Ascending aorta (tissue), 2 donors: ENCODE measurements at regions not wholly inside any gene's neighbourhood (a gene's known extent, or its start where the extent isn't known, plus 50 kb on each side); places are given as distances from the start of the nearest gene placed in this dataset.
"Not testable (repeated sequence)": the region's sequence is repeated elsewhere in the genome, so short reads cannot be mapped to it uniquely, and the experiment has no call there.

ENCODE experiments used
- DNase-seq, 2 donors: peaks; one replicate each; pipeline ENCODE4 v3.0.0-alpha.2; 2019; ENCODE audit warnings: low spot score in 2 of 2
- H3K27ac ChIP-seq, 2 donors: fragments of 200-600 bp; sonication (generic); one replicate each; pipeline ENCODE4 v1.5.1; 2016 to 2017; ENCODE audit warnings: mild to moderate bottlenecking in 1 of 2
- H3K27me3 ChIP-seq: fragments of 200-600 bp; sonication (generic); one replicate; pipeline ENCODE4 v1.5.1; 2017
- H3K36me3 ChIP-seq, 2 donors: fragments of 200-600 bp; sonication (generic); one replicate each; pipeline ENCODE4 v1.5.1; 2016
- H3K4me1 ChIP-seq, 2 donors: fragments of 200-600 bp; sonication (generic); one replicate each; pipeline ENCODE4 v1.5.1; 2016 to 2017; ENCODE audit warnings: mild to moderate bottlenecking in 1 of 2
- H3K4me3 ChIP-seq, 2 donors: fragments of 200-600 bp; sonication (generic); one replicate each; pipeline ENCODE4 v1.5.1; 2016 to 2017; ENCODE audit warnings: mild to moderate bottlenecking in 1 of 2
- H3K9me3 ChIP-seq, 2 donors: fragments of 200-600 bp; sonication (generic); one replicate each; pipeline ENCODE4 v1.5.1; 2016
- intact Hi-C: fragments of 100-400 bp; cut with DNase I; formaldehyde crosslinking; loops from one replicate; pipeline ENCODE4 v1.15.1; 2023
- TF ChIP-seq, protein P1 (sequence below), 3 experiments: fragments of 200-600 bp in 2 of 3; fragments of 450-650 bp in 1 of 3; sonication (generic) in 2 of 3; IDR thresholded peaks; one replicate each; pipeline ENCODE4 v1.5.1; 2016 to 2019; ENCODE audit warnings: antibody characterized with exemption in 3 of 3, mild to moderate bottlenecking in 1 of 3, moderate library complexity in 1 of 3

- TF ChIP-seq, protein P1, sequence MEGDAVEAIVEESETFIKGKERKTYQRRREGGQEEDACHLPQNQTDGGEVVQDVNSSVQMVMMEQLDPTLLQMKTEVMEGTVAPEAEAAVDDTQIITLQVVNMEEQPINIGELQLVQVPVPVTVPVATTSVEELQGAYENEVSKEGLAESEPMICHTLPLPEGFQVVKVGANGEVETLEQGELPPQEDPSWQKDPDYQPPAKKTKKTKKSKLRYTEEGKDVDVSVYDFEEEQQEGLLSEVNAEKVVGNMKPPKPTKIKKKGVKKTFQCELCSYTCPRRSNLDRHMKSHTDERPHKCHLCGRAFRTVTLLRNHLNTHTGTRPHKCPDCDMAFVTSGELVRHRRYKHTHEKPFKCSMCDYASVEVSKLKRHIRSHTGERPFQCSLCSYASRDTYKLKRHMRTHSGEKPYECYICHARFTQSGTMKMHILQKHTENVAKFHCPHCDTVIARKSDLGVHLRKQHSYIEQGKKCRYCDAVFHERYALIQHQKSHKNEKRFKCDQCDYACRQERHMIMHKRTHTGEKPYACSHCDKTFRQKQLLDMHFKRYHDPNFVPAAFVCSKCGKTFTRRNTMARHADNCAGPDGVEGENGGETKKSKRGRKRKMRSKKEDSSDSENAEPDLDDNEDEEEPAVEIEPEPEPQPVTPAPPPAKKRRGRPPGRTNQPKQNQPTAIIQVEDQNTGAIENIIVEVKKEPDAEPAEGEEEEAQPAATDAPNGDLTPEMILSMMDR (IDR thresholded peaks at IDR 0.05), result no peak
- no peak overlapping the region for H3K4me3 ChIP-seq
- H3K4me1 ChIP-seq, result peaks cover 0 to 5% of the 10 kb centered on the region in 2 donors
- no peaks in the 10 kb centered on the region for H3K36me3 ChIP-seq
- H3K27me3 ChIP-seq, result no peaks in the 10 kb centered on the region
- H3K27ac ChIP-seq, result no peak overlapping the region
- intact Hi-C loops, result no loop called here
- DNase-seq, result no peak
- no peaks in the 10 kb centered on the region for H3K9me3 ChIP-seq
Observed at GRCh38 chr21:35796844-35797243, 263.5 kb downstream of the SETD4 start.

GRCh38 chr21:35794527-35794926 lies 265.8 kb downstream of the SETD4 start:
- H3K36me3 ChIP-seq, H3K27me3 ChIP-seq, H3K4me1 ChIP-seq, H3K27ac ChIP-seq, DNase-seq, H3K4me3 ChIP-seq, intact Hi-C loops, H3K9me3 ChIP-seq: not testable (repeated sequence)

DNA sequence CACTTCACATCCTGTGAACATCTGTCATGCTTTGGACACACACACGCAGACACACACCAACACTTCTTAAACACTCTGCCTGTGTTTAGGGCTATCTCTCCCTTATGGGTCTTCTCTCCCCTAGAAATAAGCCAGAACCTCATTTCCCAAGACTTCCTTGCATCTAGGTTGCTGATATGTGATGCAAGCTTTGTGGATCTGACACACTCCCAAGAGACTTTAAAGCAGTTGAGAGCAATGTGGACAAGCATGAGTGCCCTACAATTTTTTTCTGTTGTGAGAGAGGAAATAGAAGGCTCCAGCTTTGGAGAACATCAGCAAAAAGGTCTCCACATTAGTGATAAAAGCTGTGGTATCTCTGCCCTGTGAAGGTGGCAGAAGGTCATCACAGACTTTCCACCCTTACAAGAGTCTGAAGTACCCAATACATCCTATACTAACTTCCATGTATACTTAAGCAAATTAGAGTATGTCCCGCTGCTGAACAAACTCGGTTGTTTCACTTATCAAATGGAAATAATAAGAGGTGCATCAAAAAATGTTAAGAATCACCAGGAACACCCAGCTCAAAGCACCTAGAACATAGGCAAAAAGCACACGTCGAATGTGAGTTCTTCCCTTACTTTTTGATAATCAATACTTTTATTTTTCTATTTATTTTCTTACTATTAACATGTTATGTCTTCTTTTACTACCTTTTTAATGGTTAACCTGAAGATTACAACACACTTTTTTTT lies 267.6 kb downstream of the SETD4 start:
- TF ChIP-seq, protein P1 (IDR thresholded peaks at IDR 0.05), result no peak
- intact Hi-C loops, result no loop called here
- H3K27ac ChIP-seq, result no peak overlapping the region
- H3K27me3 ChIP-seq, result no peaks in the 10 kb centered on the region
- H3K36me3 ChIP-seq, result no peaks in the 10 kb centered on the region
- no peak for DNase-seq
- no peak overlapping the region for H3K4me3 ChIP-seq
- no peaks in the 10 kb centered on the region for H3K4me1 ChIP-seq
- no peaks in the 10 kb centered on the region for H3K9me3 ChIP-seq

- TF ChIP-seq, protein P1 (IDR thresholded peaks at IDR 0.05), result no peak
- DNase-seq, result no peak
- Histone ChIP-seq H3K36me3 (no peaks in the 10 kb centered on the region), H3K4me3 (no peak overlapping the region), H3K27me3 (no peaks in the 10 kb centered on the region), H3K27ac (no peak overlapping the region), H3K9me3 (no peaks in the 10 kb centered on the region), H3K4me1 (no peaks in the 10 kb centered on the region)
- intact Hi-C loops, result no loop called here
Observed at GRCh38 chr21:35791541-35792325, 268.6 kb downstream of the SETD4 start.

DNA sequence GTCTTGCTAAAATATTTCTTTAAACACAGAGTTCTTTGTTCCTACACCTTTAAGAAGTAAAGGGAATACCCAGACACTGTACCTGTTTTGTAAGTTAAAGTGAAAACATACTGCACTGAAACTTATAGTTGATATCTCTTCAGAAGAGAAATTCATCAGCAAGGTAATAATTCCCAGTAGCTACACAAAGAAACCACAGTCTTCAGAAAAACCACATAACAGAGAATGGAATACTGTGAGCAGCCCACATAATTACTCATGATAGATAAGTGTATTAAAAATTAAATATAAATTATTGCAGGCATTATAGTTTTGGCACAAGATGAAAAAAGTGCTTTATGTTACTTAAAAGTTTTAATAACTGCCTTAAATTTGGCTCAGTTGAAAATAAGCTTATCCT lies 276.6 kb downstream of the SETD4 start:
- intact Hi-C loops, result no loop called here
- no peaks in the 10 kb centered on the region for H3K27me3 ChIP-seq

DNA sequence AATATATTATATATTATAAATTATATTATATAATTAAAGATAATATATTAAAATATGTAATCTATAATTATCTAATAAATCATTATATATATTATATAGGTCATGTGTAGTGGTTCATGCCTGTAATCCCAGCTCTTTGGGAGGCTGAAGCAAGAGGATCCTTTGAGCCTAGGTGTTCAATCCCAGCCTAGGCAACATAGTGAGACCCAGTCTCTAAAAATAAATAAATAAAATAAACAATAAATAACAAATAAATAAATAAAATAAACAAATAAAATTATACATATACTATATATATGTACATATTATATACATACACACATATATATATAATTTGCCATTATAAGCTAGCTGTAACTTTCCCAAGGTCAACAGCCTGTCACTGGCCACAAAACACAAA lies 277.7 kb downstream of the SETD4 start:
- no peaks in the 10 kb centered on the region for H3K36me3 ChIP-seq
- H3K9me3 ChIP-seq, result no peaks in the 10 kb centered on the region
- DNase-seq, result no peak
- H3K27ac ChIP-seq, result no peak overlapping the region
- H3K27me3 ChIP-seq, result no peaks in the 10 kb centered on the region
- intact Hi-C loops, result no loop called here
- TF ChIP-seq, protein P1 (IDR thresholded peaks at IDR 0.05), result no peak
- no peak overlapping the region for H3K4me3 ChIP-seq
- peaks cover 0 to 7% of the 10 kb centered on the region in 2 donors for H3K4me1 ChIP-seq

More for the DNA sequence above, 276.6 kb downstream of the SETD4 start:
- no peak for DNase-seq
- TF ChIP-seq, protein P1 (IDR thresholded peaks at IDR 0.05), result no peak
- H3K9me3 ChIP-seq, result no peaks in the 10 kb centered on the region
- no peak overlapping the region for H3K27ac ChIP-seq
- H3K36me3 ChIP-seq, result no peaks in the 10 kb centered on the region
- no peak overlapping the region for H3K4me3 ChIP-seq
- H3K4me1 ChIP-seq, result peaks cover 0 to 7% of the 10 kb centered on the region in 2 donors
